ENCODE measurements at regions not wholly inside any gene's neighbourhood (a gene's known extent, or its start where the extent isn't known, plus 50 kb on each side); places are given as distances from the start of the nearest gene placed in this dataset.
A peak's percentile ranks its signal among the peaks of the same experiment; 100 is the strongest.
"Not testable (repeated sequence)": the region's sequence is repeated elsewhere in the genome, so short reads cannot be mapped to it uniquely, and the experiment has no call there.

DNA sequence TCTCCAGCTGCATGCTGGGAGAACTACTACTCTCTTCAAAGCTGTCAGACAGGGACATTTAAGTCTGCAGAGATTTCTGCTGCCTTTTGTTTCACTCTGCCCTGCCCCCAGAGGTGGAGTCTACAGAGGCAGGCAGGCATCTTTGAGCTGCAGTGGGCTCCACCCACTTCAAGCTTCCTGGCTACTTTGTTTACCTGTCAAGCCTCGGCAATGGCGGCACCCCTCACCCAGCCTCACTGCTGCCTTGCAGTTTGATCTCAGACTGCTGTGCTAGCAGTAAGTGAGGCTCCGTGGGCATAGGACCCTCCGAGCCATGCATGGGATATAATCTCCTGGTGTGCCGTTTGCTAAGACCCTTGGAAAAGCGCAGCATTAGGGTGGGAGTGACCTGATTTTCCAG, 61.7 kb downstream of the DMRTA1 start:
- not testable (repeated sequence) for DNase-seq (ENCODE audit: low read depth); H3K4me3 ChIP-seq (ENCODE audit: low read depth, low read length)

DNA sequence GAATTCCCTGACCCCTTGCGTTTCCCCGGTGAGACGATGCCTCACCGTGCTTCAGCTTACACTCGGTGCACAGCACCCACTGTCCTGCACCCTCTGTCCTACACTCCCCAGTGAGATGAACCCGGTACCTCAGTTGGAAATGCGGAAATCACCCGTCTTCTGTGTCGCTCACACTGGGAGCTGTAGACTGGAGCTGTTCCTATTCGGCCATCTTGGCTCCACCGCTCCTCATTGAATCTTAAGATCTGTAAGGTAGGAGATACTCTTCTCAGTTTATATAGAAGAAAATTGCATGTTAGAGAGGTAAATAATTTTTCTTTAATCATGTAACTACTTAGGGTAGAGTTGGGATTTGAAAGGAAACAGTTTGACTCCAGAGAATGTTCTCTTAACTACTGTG, 62.2 kb downstream of the DMRTA1 start:
- no peak for DNase-seq (ENCODE audit: low read depth)
- TF ChIP-seq, protein P1, sequence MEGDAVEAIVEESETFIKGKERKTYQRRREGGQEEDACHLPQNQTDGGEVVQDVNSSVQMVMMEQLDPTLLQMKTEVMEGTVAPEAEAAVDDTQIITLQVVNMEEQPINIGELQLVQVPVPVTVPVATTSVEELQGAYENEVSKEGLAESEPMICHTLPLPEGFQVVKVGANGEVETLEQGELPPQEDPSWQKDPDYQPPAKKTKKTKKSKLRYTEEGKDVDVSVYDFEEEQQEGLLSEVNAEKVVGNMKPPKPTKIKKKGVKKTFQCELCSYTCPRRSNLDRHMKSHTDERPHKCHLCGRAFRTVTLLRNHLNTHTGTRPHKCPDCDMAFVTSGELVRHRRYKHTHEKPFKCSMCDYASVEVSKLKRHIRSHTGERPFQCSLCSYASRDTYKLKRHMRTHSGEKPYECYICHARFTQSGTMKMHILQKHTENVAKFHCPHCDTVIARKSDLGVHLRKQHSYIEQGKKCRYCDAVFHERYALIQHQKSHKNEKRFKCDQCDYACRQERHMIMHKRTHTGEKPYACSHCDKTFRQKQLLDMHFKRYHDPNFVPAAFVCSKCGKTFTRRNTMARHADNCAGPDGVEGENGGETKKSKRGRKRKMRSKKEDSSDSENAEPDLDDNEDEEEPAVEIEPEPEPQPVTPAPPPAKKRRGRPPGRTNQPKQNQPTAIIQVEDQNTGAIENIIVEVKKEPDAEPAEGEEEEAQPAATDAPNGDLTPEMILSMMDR (conservative IDR thresholded peaks at IDR 0.05; ENCODE audit: low read depth, low read length) = no peak
- H3K4me3 ChIP-seq (ENCODE audit: low read depth, low read length) = no peak overlapping the region

DNA sequence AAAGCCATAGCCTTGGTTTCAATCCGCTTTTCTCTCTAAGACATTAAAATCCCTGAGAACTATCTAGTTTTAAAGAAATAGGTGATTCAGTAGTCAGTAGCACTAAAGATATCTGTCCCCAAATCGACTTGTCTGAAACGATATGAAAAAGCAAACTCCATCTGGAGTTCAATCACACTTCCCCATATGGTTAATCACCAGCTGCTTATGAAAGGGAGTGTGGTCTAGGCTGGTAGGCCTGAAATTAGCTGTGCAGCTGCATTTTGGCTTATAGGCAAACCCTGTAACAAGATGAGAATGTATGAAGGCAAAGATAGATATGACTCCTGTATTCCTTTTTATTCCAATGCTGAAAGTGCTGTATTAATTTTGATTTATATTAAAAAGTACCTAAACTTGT, 65.9 kb downstream of the DMRTA1 start:
- TF ChIP-seq, protein P1 (conservative IDR thresholded peaks at IDR 0.05; ENCODE audit: low read depth, low read length) = no peak
- no peak overlapping the region for H3K4me3 ChIP-seq (ENCODE audit: low read depth, low read length)
- DNase-seq (ENCODE audit: low read depth) = no peak

- no peak overlapping the region for H3K4me3 ChIP-seq (ENCODE audit: low read depth, low read length)
- TF ChIP-seq, protein P1 (conservative IDR thresholded peaks at IDR 0.05; ENCODE audit: low read depth, low read length) = no peak
- no peak for DNase-seq (ENCODE audit: low read depth)
These were observed 68.2 kb downstream of the DMRTA1 start for GRCh38 chr9:22514871-22515270.

DNA sequence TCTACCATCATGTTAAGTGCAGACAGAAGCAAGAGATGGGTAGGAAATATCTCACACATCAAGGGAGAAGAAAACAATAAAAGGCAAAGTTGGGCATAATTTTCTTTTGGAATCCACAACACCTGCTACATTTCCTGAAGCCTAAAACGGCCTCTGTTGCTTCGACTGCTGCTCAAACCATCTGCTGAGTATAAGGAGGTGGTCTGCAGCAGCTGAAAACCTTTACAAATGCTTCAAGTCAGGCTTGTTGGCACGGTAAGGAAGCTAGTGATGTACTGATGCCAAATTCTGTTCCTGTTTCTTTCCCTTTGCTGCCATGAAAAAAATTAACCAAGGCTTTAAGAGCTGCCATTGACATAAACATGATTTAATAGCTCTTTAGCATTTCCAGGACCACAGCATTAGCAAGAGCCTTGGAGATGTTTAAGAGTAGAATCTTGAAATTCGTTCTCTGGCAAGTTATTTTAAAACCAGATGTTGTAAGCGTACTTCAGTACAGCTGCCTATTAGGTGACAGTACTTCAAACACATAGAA, 75.6 kb downstream of the DMRTA1 start:
- TF ChIP-seq, protein P1 (conservative IDR thresholded peaks at IDR 0.05; ENCODE audit: low read depth, low read length) = no peak
- no peak overlapping the region for H3K4me3 ChIP-seq (ENCODE audit: low read depth, low read length)
- DNase-seq (ENCODE audit: low read depth) = no peak

DNA sequence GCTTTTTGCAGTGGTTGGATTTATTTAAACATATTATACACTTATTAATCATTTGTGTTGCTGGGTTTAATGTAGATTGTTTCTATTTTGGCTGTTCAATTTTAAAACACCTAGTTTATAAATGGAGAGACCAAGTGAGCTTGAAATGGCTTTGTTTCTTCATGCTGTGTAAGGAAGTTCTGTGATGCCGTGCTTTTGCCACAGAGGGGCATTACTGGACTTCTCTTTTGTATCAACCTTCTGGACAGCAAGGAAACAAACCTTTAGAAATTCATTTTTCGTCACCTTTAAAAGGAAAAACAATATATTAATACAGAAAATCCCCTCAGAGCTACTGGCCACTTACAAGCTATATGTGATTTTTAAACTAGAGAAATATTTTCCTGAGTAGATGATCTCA, 81.9 kb downstream of the DMRTA1 start:
- TF ChIP-seq, protein P1 (conservative IDR thresholded peaks at IDR 0.05; ENCODE audit: low read depth, low read length) = peak; percentile 6
- DNase-seq (ENCODE audit: low read depth) = peak; percentile 7
- no peak overlapping the region for H3K4me3 ChIP-seq (ENCODE audit: low read depth, low read length)

DNA sequence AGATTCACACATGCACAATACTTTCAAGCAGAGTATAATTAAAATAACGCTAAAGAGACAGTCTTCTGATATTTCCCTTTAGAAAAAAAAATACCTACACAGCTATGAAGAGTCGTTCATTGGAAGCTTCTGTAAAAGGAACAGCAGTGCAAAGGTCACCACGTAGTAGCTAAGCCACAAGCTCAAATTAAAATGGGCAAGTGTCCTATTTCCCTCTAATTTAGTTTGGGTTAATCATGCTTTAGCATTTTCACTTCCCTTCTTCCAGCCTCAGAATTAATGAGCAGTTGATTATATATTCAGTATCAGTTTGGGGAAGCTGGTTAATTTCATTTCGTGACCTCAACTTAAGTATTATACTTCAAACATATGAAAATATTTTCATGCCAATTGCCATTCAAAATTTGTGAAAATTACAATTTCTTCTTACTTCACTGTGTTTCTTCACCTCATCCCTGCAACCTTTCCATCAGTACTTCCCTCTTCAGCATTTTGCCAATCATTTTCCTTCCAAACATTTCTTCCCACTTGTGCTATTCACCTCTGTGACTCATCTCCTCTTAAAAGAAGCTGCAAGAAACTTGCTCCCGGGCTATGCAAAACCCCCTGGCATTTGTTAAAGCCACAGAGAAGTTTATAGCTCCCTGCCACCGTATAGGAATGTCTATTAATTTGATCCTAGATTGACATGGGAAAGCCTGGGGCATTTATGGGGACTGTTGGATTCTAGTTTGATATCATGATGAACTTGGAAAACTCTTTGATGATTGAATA, 83.0 kb downstream of the DMRTA1 start:
- TF ChIP-seq, protein P1 (conservative IDR thresholded peaks at IDR 0.05; ENCODE audit: low read depth, low read length) = no peak
- H3K4me3 ChIP-seq (ENCODE audit: low read depth, low read length) = no peak overlapping the region
- peak; percentile 1 for DNase-seq (ENCODE audit: low read depth)
